Mesendoderm (in vitro differentiated cells): ENCODE measurements at regions not wholly inside any gene's neighbourhood (a gene's known extent, or its start where the extent isn't known, plus 50 kb on each side); places are given as distances from the start of the nearest gene placed in this dataset.

Experiments used
- DNase-seq: peaks from one replicate; pipeline ENCODE4 v3.0.0; 2013
- H2AK5ac ChIP-seq: 2 replicates; pipeline ENCODE4 v1.6.1; 2013; ENCODE audit warnings: low read length, inconsistent platforms
- H2BK120ac ChIP-seq: 2 replicates; pipeline ENCODE4 v1.6.1; 2013; ENCODE audit warnings: low read depth, mild to moderate bottlenecking, low read length, moderate library complexity, mixed read lengths
- H2BK15ac ChIP-seq: replicated peaks from 2 replicates; pipeline ENCODE4 v1.6.1; 2013; ENCODE audit warnings: low read depth, mild to moderate bottlenecking, moderate library complexity
- H2BK5ac ChIP-seq: 2 replicates; pipeline ENCODE4 v1.6.1; 2013; ENCODE audit warnings: low read length, inconsistent platforms
- H3K18ac ChIP-seq: 2 replicates; pipeline ENCODE4 v1.6.1; 2013; ENCODE audit warnings: mild to moderate bottlenecking, low read length, mixed read lengths
- H3K23ac ChIP-seq: one replicate; pipeline ENCODE4 v1.6.1; 2013; ENCODE audit warnings: low read length
- H3K27ac ChIP-seq: 2 replicates; pipeline ENCODE4 v1.5.1; 2013; ENCODE audit warnings: low read depth, mild to moderate bottlenecking, inconsistent platforms, low read length, moderate library complexity
- H3K27me3 ChIP-seq: 2 replicates; pipeline ENCODE4 v1.6.1; 2013; ENCODE audit warnings: low read length, control low read depth, mild to moderate bottlenecking, inconsistent platforms; ENCODE audit not compliant: insufficient read depth, poor library complexity
- H3K36me3 ChIP-seq: 2 replicates; pipeline ENCODE4 v1.6.1; 2013; ENCODE audit warnings: low read length, inconsistent platforms; ENCODE audit not compliant: control insufficient read depth, insufficient read depth
- H3K4ac ChIP-seq: one replicate; pipeline ENCODE4 v1.6.1; 2013; ENCODE audit warnings: low read depth, mild to moderate bottlenecking, low read length, moderate library complexity
- H3K4me1 ChIP-seq: 2 replicates; pipeline ENCODE4 v1.6.1; 2013; ENCODE audit warnings: low read depth, low read length, inconsistent platforms; ENCODE audit not compliant: control insufficient read depth
- H3K4me2 ChIP-seq: 2 replicates; pipeline ENCODE4 v1.6.1; 2013; ENCODE audit warnings: low read length
- H3K4me3 ChIP-seq: 2 replicates; pipeline ENCODE4 v1.5.1; 2013; ENCODE audit warnings: mild to moderate bottlenecking, low read length
- H3K56ac ChIP-seq: one replicate; pipeline ENCODE4 v1.6.1; 2013; ENCODE audit warnings: low read length
- H3K79me1 ChIP-seq: 2 replicates; pipeline ENCODE4 v1.6.1; 2013; ENCODE audit warnings: low read length, inconsistent platforms
- H3K79me2 ChIP-seq: 2 replicates; pipeline ENCODE4 v1.6.1; 2013; ENCODE audit warnings: mild to moderate bottlenecking, low read length; ENCODE audit not compliant: control insufficient read depth, insufficient read depth
- H3K9ac ChIP-seq: 2 replicates; pipeline ENCODE4 v1.6.1; 2013; ENCODE audit warnings: low read length, inconsistent platforms
- H4K5ac ChIP-seq: one replicate; pipeline ENCODE4 v1.6.1; 2013; ENCODE audit warnings: low read length
- H4K8ac ChIP-seq: one replicate; pipeline ENCODE4 v1.6.1; 2013; ENCODE audit warnings: low read depth, mild to moderate bottlenecking, control low read depth, low read length, moderate library complexity
- WGBS: extraction: QIAGEN DNeasy Blood & Tissue Kit; methylation state at CpG from one replicate; pipeline ENCODE4 v1.1.7; 2013; ENCODE audit warnings: low lambda C conversion rate, missing lambda C conversion rate; ENCODE audit not compliant: insufficient coverage; ENCODE audit errors: extremely low coverage; 5-methylcytosine and 5-hydroxymethylcytosine counted together

- Histone ChIP-seq H3K79me2 (no peaks in the 10 kb centered on the region), H3K4me1 (peaks cover 1% of the 10 kb centered on the region), H4K5ac (no peak overlapping the region), H2BK5ac (no peak overlapping the region), H3K36me3 (no peaks in the 10 kb centered on the region), H4K8ac (no peak overlapping the region), H3K27ac (no peak overlapping the region), H2BK120ac (no peak overlapping the region), H3K18ac (no peak overlapping the region), H3K27me3 (no peaks in the 10 kb centered on the region), H3K79me1 (no peaks in the 10 kb centered on the region), H3K23ac (no peak overlapping the region), H3K4ac (no peak overlapping the region), H2BK15ac (no peak overlapping the region), H3K9ac (no peak overlapping the region), H3K56ac (no peak overlapping the region), H3K4me3 (no peak overlapping the region), H3K4me2 (no peak overlapping the region), H2AK5ac (no peak overlapping the region)
- WGBS = no CpG with 5 or more reads among the region's 6 CpGs
- DNase-seq = no peak
These were observed 85.2 kb upstream of the TRABD2B start for GRCh38 chr1:48082271-48082962.

- no peaks in the 10 kb centered on the region for H3K4me1 ChIP-seq
- H3K18ac ChIP-seq = no peak overlapping the region
- H3K79me1 ChIP-seq = no peaks in the 10 kb centered on the region
- H4K8ac ChIP-seq = no peak overlapping the region
- WGBS = no CpG with 5 or more reads among the region's 6 CpGs
- no peak overlapping the region for H3K27ac ChIP-seq
- H3K27me3 ChIP-seq = no peaks in the 10 kb centered on the region
- H3K79me2 ChIP-seq = no peaks in the 10 kb centered on the region
- no peak overlapping the region for H3K4me2 ChIP-seq
- no peak overlapping the region for H3K9ac ChIP-seq
- no peak overlapping the region for H2AK5ac ChIP-seq
- no peak for DNase-seq
- no peaks in the 10 kb centered on the region for H3K36me3 ChIP-seq
- H2BK120ac ChIP-seq = no peak overlapping the region
- no peak overlapping the region for H3K23ac ChIP-seq
- no peak overlapping the region for H3K4me3 ChIP-seq
- no peak overlapping the region for H3K56ac ChIP-seq
- no peak overlapping the region for H2BK5ac ChIP-seq
- H2BK15ac ChIP-seq = no peak overlapping the region
- H3K4ac ChIP-seq = no peak overlapping the region
- no peak overlapping the region for H4K5ac ChIP-seq
These were observed 83.4 kb upstream of the TRABD2B start for GRCh38 chr1:48080331-48081255.

- WGBS = no CpG with 5 or more reads among the region's 1 CpG
- H3K18ac ChIP-seq = no peak overlapping the region
- no peak overlapping the region for H4K8ac ChIP-seq
- H3K27ac ChIP-seq = no peak overlapping the region
- no peak overlapping the region for H3K4me2 ChIP-seq
- DNase-seq = no peak
- H2BK15ac ChIP-seq = no peak overlapping the region
- H3K79me2 ChIP-seq = no peaks in the 10 kb centered on the region
- H2AK5ac ChIP-seq = no peak overlapping the region
- no peak overlapping the region for H3K4me3 ChIP-seq
- H3K4ac ChIP-seq = no peak overlapping the region
- H2BK5ac ChIP-seq = no peak overlapping the region
- no peak overlapping the region for H3K56ac ChIP-seq
- H3K23ac ChIP-seq = no peak overlapping the region
- no peaks in the 10 kb centered on the region for H3K79me1 ChIP-seq
- no peaks in the 10 kb centered on the region for H3K27me3 ChIP-seq
- H3K9ac ChIP-seq = no peak overlapping the region
- H2BK120ac ChIP-seq = no peak overlapping the region
- H3K36me3 ChIP-seq = no peaks in the 10 kb centered on the region
- H4K5ac ChIP-seq = no peak overlapping the region
- H3K4me1 ChIP-seq = no peaks in the 10 kb centered on the region
These were observed 81.9 kb upstream of the TRABD2B start for GRCh38 chr1:48079096-48079495.

GRCh38 chr1:48077795-48078222, 80.6 kb upstream of the TRABD2B start:
- H3K27ac ChIP-seq = no peak overlapping the region
- H3K4ac ChIP-seq = no peak overlapping the region
- H3K4me1 ChIP-seq = peaks cover 3% of the 10 kb centered on the region
- peak overlapping the region; percentile 18 for H2BK120ac ChIP-seq
- no CpG with 5 or more reads among the region's 5 CpGs for WGBS
- no peak for DNase-seq
- H3K4me2 ChIP-seq = no peak overlapping the region
- H3K36me3 ChIP-seq = no peaks in the 10 kb centered on the region
- H3K18ac ChIP-seq = no peak overlapping the region
- no peak overlapping the region for H4K8ac ChIP-seq
- no peak overlapping the region for H3K9ac ChIP-seq
- no peaks in the 10 kb centered on the region for H3K79me2 ChIP-seq
- H2BK15ac ChIP-seq = no peak overlapping the region
- H3K79me1 ChIP-seq = no peaks in the 10 kb centered on the region
- H3K56ac ChIP-seq = no peak overlapping the region
- no peak overlapping the region for H2BK5ac ChIP-seq
- no peak overlapping the region for H4K5ac ChIP-seq
- no peak overlapping the region for H2AK5ac ChIP-seq
- no peak overlapping the region for H3K23ac ChIP-seq
- no peaks in the 10 kb centered on the region for H3K27me3 ChIP-seq
- H3K4me3 ChIP-seq = no peak overlapping the region

GRCh38 chr1:48076017-48076416, 78.8 kb upstream of the TRABD2B start:
- no peak overlapping the region for H3K9ac ChIP-seq

More at GRCh38 chr1:48076017-48076416, 78.8 kb upstream of the TRABD2B start:
- no peak overlapping the region for H3K27ac ChIP-seq
- H4K8ac ChIP-seq = no peak overlapping the region
- H2BK15ac ChIP-seq = no peak overlapping the region
- H3K79me1 ChIP-seq = no peaks in the 10 kb centered on the region
- H3K4me3 ChIP-seq = no peak overlapping the region
- H3K23ac ChIP-seq = no peak overlapping the region
- no peak overlapping the region for H3K4me2 ChIP-seq
- H3K18ac ChIP-seq = no peak overlapping the region
- H3K56ac ChIP-seq = no peak overlapping the region
- H2BK120ac ChIP-seq = no peak overlapping the region
- H3K79me2 ChIP-seq = no peaks in the 10 kb centered on the region
- no peak overlapping the region for H3K4ac ChIP-seq
- H3K27me3 ChIP-seq = no peaks in the 10 kb centered on the region
- no peaks in the 10 kb centered on the region for H3K36me3 ChIP-seq
- H2AK5ac ChIP-seq = no peak overlapping the region
- H3K4me1 ChIP-seq = peaks cover 3% of the 10 kb centered on the region
- H4K5ac ChIP-seq = no peak overlapping the region
- no peak overlapping the region for H2BK5ac ChIP-seq
- no peak for DNase-seq
